Effector memory CD4-positive, alpha-beta T cell (primary cell): ENCODE measurements at regions not wholly inside any gene's neighbourhood (a gene's known extent, or its start where the extent isn't known, plus 50 kb on each side); places are given as distances from the start of the nearest gene placed in this dataset.

Experiments used
- DNase-seq, 3 donors: peaks; one replicate each; pipeline ENCODE4 v3.0.0-alpha.2; 2020
- H3K27ac ChIP-seq: 2 replicates; pipeline ENCODE4 v1.7.0; 2013; ENCODE audit warnings: mild to moderate bottlenecking, low read length, moderate library complexity; ENCODE audit not compliant: insufficient read depth, poor library complexity, severe bottlenecking
- H3K27me3 ChIP-seq: replicated peaks from 2 replicates; pipeline ENCODE4 v1.7.0; 2013; ENCODE audit warnings: mild to moderate bottlenecking, low read length; ENCODE audit not compliant: insufficient read depth, control insufficient read depth, poor library complexity, severe bottlenecking
- H3K36me3 ChIP-seq: 2 replicates; pipeline ENCODE4 v1.7.0; 2013; ENCODE audit warnings: mild to moderate bottlenecking, low read length, moderate library complexity; ENCODE audit not compliant: control insufficient read depth, insufficient read depth
- H3K4me1 ChIP-seq: 2 replicates; pipeline ENCODE4 v1.7.0; 2013; ENCODE audit warnings: low read length, mild to moderate bottlenecking; ENCODE audit not compliant: control insufficient read depth, insufficient read depth, poor library complexity, severe bottlenecking
- H3K4me3 ChIP-seq: 2 replicates; pipeline ENCODE4 v1.7.0; 2013; ENCODE audit warnings: low read length, low read depth, mild to moderate bottlenecking; ENCODE audit not compliant: insufficient read depth, poor library complexity, severe bottlenecking
- H3K9me3 ChIP-seq: 2 replicates; pipeline ENCODE4 v1.7.0; 2013; ENCODE audit warnings: mild to moderate bottlenecking, low read length, moderate library complexity; ENCODE audit not compliant: control insufficient read depth

- Histone ChIP-seq H3K4me3 (no peak overlapping the region), H3K36me3 (no peaks in the 10 kb centered on the region), H3K27ac (no peak overlapping the region), H3K4me1 (no peaks in the 10 kb centered on the region), H3K27me3 (no peaks in the 10 kb centered on the region), H3K9me3 (no peaks in the 10 kb centered on the region)
- DNase-seq = no peak
These were observed 122.3 kb upstream of the OTUD4 start for GRCh38 chr4:145302725-145303124.

DNA sequence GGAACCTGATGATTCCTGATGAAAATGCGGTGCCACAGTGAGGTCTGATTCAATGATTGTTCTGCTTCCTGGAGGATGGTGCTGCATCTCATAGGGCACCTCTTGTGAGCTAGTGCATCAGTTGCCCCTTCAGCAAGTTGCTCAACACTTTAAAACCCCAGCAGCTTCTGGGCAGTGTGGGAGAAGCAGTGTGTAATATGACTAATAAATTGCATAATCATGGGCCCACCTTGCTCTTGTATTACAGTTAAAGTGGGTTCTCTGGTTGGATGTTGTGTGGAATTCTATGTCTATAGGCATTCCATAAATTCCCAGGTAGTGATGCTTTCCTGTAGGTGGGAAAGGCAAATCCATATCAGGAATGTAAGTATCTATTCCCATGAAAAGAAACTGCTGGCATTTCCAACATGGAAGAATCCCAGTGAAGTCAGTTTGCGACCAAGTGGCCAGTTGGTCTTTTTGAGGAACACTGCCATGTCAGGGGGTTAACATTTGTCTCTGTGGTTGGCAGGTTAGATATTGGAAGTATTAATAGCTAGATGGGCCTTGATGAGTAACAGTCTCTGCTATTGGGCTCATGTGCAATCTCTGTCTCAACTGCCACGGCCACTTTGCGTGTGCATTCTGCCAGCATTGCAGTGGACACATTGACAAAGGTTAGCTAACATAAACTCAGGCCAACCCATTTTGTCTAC is 121.1 kb upstream of the OTUD4 start:
- no peaks in the 10 kb centered on the region for H3K4me1 ChIP-seq
- no peaks in the 10 kb centered on the region for H3K27me3 ChIP-seq
- no peaks in the 10 kb centered on the region for H3K9me3 ChIP-seq
- DNase-seq = no peak
- no peaks in the 10 kb centered on the region for H3K36me3 ChIP-seq
- no peak overlapping the region for H3K27ac ChIP-seq
- H3K4me3 ChIP-seq = no peak overlapping the region

DNA sequence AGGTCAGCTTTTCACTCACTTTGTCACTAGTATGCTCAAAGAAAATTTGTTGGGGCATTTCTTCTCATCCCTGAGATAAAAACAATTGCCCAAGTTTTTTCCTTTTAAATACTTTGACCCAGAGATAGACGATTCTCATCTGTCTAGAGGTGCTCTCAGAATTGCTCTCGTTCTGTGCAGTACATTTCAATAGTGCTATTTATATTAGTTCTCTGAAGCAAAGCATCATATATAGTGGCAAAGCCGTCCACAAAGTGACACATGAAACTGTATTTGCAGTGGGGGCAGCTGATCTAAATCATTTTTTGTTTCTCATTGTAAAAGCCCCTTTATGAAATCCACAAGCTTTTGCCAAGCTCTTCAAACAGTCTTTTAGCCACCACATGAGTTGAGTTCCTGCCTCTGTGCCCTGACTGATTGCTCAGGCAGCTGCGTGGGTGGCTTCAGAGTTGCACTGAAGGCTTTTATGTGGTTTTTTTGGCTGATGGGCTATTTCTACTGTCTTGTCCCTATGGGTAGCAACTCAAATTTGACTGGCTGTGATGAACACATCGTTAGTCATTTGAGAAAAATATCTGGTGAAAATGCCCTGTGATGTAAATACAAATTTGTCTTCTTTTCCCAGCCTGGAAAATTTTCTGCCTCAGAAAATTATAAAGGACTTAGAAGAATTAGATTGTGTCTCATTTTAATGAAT is 119.1 kb upstream of the OTUD4 start:
- H3K4me3 ChIP-seq = no peak overlapping the region
- no peaks in the 10 kb centered on the region for H3K4me1 ChIP-seq
- no peaks in the 10 kb centered on the region for H3K27me3 ChIP-seq
- H3K36me3 ChIP-seq = no peaks in the 10 kb centered on the region
- DNase-seq = no peak
- no peaks in the 10 kb centered on the region for H3K9me3 ChIP-seq
- no peak overlapping the region for H3K27ac ChIP-seq

GRCh38 chr4:145298885-145299284 is 118.5 kb upstream of the OTUD4 start:
- H3K36me3 ChIP-seq = no peaks in the 10 kb centered on the region
- H3K27me3 ChIP-seq = no peaks in the 10 kb centered on the region
- no peaks in the 10 kb centered on the region for H3K4me1 ChIP-seq
- H3K9me3 ChIP-seq = no peaks in the 10 kb centered on the region
- no peak overlapping the region for H3K4me3 ChIP-seq
- no peak overlapping the region for H3K27ac ChIP-seq
- DNase-seq = no peak

DNA sequence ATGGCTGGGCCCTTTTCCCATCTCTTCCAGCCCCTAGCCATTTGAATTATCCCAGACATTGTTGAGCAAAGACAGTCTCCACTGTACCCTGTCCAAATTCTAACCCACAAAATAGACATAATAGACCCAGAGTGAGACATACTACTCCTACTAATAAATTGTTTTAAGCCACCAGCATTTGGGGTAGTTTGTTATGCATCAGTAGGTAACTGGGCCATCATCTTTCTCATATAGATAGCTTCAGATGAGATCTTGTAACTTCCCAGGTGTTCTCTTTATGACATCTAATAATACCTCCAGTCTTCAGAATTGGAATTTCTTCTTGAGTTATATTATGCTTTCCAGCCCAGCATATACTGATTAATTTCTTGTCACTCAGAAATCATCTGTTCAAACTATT is 117.2 kb upstream of the OTUD4 start:
- no peak for DNase-seq
- H3K27ac ChIP-seq = no peak overlapping the region
- no peaks in the 10 kb centered on the region for H3K36me3 ChIP-seq
- H3K4me3 ChIP-seq = no peak overlapping the region
- no peaks in the 10 kb centered on the region for H3K9me3 ChIP-seq
- H3K27me3 ChIP-seq = no peaks in the 10 kb centered on the region
- no peaks in the 10 kb centered on the region for H3K4me1 ChIP-seq

GRCh38 chr4:145295547-145295946 is 115.2 kb upstream of the OTUD4 start:
- H3K4me3 ChIP-seq = no peak overlapping the region
- H3K36me3 ChIP-seq = no peaks in the 10 kb centered on the region
- no peak for DNase-seq
- H3K4me1 ChIP-seq = no peaks in the 10 kb centered on the region
- H3K27me3 ChIP-seq = no peaks in the 10 kb centered on the region
- H3K27ac ChIP-seq = no peak overlapping the region
- H3K9me3 ChIP-seq = no peaks in the 10 kb centered on the region

GRCh38 chr4:145295122-145295521 is 114.7 kb upstream of the OTUD4 start:
- Histone ChIP-seq H3K9me3 (no peaks in the 10 kb centered on the region), H3K4me1 (no peaks in the 10 kb centered on the region), H3K4me3 (no peak overlapping the region), H3K27ac (no peak overlapping the region), H3K27me3 (no peaks in the 10 kb centered on the region), H3K36me3 (no peaks in the 10 kb centered on the region)
- no peak for DNase-seq

DNA sequence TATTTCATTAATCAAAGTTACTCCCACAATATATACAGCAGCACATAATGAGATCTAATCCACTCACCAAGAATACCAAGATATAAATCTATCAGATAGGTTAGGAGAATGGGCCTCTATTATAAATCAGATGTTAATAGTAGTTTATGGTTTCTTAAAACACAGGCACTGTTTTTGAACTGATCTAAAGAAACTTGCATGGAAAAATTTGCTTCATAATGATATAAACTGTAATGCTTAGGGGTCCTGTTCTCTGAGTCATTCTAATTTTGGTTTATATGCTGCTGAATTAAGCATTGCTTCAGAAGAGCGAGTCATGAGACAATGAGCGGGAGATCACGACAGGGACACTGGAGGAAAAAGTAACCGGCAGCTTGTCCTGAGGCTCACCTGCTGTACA is 113.3 kb upstream of the OTUD4 start:
- no peaks in the 10 kb centered on the region for H3K9me3 ChIP-seq

GRCh38 chr4:145290955-145291354 is 110.6 kb upstream of the OTUD4 start:
- no peak for DNase-seq

More for the DNA sequence above, 113.3 kb upstream of the OTUD4 start:
- H3K36me3 ChIP-seq = no peaks in the 10 kb centered on the region
- no peaks in the 10 kb centered on the region for H3K27me3 ChIP-seq
- no peak overlapping the region for H3K27ac ChIP-seq
- H3K4me3 ChIP-seq = no peak overlapping the region
- no peak for DNase-seq
- H3K4me1 ChIP-seq = no peaks in the 10 kb centered on the region

GRCh38 chr4:145289403-145290076 is 109.2 kb upstream of the OTUD4 start:
- H3K27ac ChIP-seq = no peak overlapping the region
- H3K27me3 ChIP-seq = no peaks in the 10 kb centered on the region
- H3K4me3 ChIP-seq = no peak overlapping the region

More at GRCh38 chr4:145290955-145291354, 110.6 kb upstream of the OTUD4 start:
- Histone ChIP-seq H3K9me3 (no peaks in the 10 kb centered on the region), H3K27me3 (no peaks in the 10 kb centered on the region), H3K4me3 (no peak overlapping the region), H3K27ac (no peak overlapping the region), H3K4me1 (no peaks in the 10 kb centered on the region), H3K36me3 (no peaks in the 10 kb centered on the region)

More at GRCh38 chr4:145289403-145290076, 109.2 kb upstream of the OTUD4 start:
- no peaks in the 10 kb centered on the region for H3K9me3 ChIP-seq
- no peaks in the 10 kb centered on the region for H3K4me1 ChIP-seq
- DNase-seq = no peak
- H3K36me3 ChIP-seq = no peaks in the 10 kb centered on the region
